T-helper 1 cell treated with Interleukin-12 subunit alpha and Interleukin-12 subunit beta and Interleukin-4 antibody, amounts not matched to agents 30 μg/mL and 1 μg/mL, for 36 hours (primary cell): ENCODE measurements at regions not wholly inside any gene's neighbourhood (a gene's known extent, or its start where the extent isn't known, plus 50 kb on each side); places are given as distances from the start of the nearest gene placed in this dataset.

ENCODE experiments used
- H3K27ac Mint-ChIP-seq: one replicate; pipeline ENCODE4 v1.8.0; 2021; ENCODE audit warnings: mild to moderate bottlenecking, mixed read lengths
- H3K27me3 Mint-ChIP-seq: one replicate; pipeline ENCODE4 v1.8.0; 2021; ENCODE audit warnings: low read depth, mixed read lengths
- H3K36me3 Mint-ChIP-seq: one replicate; pipeline ENCODE4 v1.8.0; 2021; ENCODE audit warnings: low read depth, mixed read lengths
- H3K4me1 Mint-ChIP-seq: one replicate; pipeline ENCODE4 v1.8.0; 2021; ENCODE audit warnings: low read depth, mixed read lengths
- H3K4me3 Mint-ChIP-seq: one replicate; pipeline ENCODE4 v1.8.0; 2021; ENCODE audit warnings: mild to moderate bottlenecking, moderate library complexity, mixed read lengths
- H3K9me3 Mint-ChIP-seq: one replicate; pipeline ENCODE4 v1.8.0; 2021; ENCODE audit warnings: mixed read lengths

DNA sequence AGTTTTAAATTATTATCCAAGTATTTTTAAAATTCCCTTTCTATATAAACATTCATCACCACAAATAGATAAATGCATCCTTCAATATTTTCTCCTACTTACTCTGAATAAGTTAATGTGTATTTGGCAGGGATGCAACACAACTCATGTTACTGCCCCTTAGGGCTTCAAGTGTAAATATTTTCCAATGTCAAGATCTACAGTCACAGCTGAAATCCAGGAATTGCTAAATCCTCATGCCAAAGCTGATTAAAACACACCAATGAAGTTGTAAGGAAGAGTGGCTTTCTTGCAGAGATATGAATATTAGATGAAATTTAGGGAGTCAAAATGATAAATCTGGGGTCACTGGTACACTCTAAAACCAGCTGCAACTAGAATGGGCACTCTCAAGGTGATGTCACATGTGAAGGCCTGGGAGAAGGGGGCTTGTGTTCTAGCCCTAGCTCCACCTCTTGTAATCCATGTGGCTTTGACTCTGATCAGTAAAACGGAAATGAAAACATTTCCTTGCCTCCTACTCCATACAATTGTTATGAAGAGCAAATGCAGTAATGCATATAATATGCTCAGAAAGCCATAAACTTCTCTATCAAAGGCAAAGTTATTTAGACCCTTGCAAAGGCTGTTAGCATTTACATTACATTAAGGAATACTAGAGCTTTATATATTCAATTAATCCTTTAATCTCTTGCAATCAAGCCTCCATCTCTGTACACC lies 228.1 kb upstream of the NFE2L3 start:
- Mint-ChIP-seq H3K27me3 (peaks cover 27% of the 10 kb centered on the region), H3K36me3 (no peaks in the 10 kb centered on the region), H3K9me3 (peaks cover 4% of the 10 kb centered on the region), H3K4me3 (no peak overlapping the region), H3K4me1 (no peaks in the 10 kb centered on the region), H3K27ac (no peak overlapping the region)

DNA sequence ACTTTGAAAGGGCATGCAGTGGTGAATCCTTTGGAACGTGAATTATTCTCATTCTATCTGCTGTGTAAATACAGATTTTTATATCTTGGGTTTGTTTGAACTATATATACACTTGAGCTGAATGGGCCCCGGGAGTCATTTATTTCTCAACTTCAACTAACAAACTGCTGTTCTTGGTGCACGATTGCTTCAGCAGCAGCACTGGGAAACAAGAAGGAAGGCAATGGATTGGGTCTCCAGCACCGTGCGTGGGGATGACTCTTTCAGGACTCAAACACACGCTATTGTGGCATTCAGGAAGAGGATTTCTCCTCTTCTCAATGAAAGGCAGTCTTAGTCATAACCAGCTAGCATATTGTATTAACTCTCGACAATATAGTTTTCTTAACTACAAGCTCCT lies 226.0 kb upstream of the NFE2L3 start:
- H3K4me1 Mint-ChIP-seq = no peaks in the 10 kb centered on the region

DNA sequence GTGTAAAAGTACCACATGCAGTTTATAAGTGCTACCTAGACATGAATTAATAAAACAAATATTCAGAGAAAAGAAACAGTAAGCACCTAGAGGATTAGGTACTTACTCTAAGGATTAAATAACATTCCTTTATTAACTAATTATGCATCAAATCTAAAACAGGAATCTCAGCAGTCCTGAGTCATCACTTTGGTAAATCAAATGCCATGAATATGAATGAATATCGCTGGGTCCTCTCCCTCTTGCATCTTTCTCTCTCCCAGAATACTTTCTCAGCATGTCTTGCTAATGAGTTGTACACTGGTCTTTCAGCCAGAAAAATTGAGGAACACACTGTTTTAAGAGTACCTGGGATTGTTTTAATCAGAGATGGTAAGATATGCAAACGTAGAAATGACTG lies 225.5 kb upstream of the NFE2L3 start:
- peaks cover 13% of the 10 kb centered on the region for H3K27me3 Mint-ChIP-seq
- H3K36me3 Mint-ChIP-seq = no peaks in the 10 kb centered on the region
- H3K4me1 Mint-ChIP-seq = no peaks in the 10 kb centered on the region
- no peak overlapping the region for H3K27ac Mint-ChIP-seq
- H3K4me3 Mint-ChIP-seq = no peak overlapping the region
- H3K9me3 Mint-ChIP-seq = no peaks in the 10 kb centered on the region

More for the DNA sequence above, 226.0 kb upstream of the NFE2L3 start:
- H3K27me3 Mint-ChIP-seq = peaks cover 13% of the 10 kb centered on the region
- H3K9me3 Mint-ChIP-seq = no peaks in the 10 kb centered on the region
- no peak overlapping the region for H3K4me3 Mint-ChIP-seq
- H3K27ac Mint-ChIP-seq = no peak overlapping the region
- no peaks in the 10 kb centered on the region for H3K36me3 Mint-ChIP-seq

DNA sequence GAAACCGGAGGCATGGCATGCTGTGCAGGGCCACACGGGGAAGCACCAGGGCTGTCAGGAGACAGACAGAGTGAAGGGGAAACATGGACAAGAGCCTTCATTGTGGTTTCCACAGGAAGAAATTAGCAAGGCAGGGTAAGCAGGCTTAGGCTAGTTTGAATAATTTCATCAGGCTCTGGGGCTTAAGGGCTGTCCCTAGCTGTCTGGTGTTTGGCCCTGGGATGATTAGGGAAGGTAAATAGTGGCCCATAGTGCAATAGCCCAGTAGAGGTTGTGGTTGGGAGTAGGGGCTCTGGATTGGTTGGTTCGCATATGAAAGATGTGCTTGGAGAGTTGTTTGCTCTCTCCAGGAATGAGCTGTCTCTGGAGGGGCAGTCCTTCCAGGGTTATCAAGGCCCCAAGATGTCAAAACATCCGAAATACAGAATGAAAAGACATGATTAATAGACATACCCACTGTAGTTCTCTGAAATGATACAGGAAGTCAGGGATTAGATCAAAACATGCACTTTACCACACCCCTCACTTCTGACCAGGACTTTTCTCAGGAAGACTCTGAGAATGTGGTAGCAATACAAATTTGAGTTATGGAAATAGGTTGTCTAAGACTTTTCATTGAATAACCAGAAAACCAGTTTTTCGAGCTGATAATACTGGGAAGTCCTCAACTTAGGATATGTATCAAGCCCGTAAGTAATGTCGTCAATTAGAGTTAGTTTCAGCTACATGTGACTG lies 224.9 kb upstream of the NFE2L3 start:
- Mint-ChIP-seq H3K27me3 (peaks cover 10% of the 10 kb centered on the region), H3K4me1 (no peaks in the 10 kb centered on the region), H3K9me3 (no peaks in the 10 kb centered on the region), H3K36me3 (no peaks in the 10 kb centered on the region), H3K4me3 (no peak overlapping the region), H3K27ac (no peak overlapping the region)

- Mint-ChIP-seq H3K36me3 (no peaks in the 10 kb centered on the region), H3K27ac (no peak overlapping the region), H3K27me3 (peaks cover 9% of the 10 kb centered on the region), H3K9me3 (peaks cover under 1% of the 10 kb centered on the region), H3K4me3 (no peak overlapping the region), H3K4me1 (no peaks in the 10 kb centered on the region)
Observed at GRCh38 chr7:25927626-25927978, 224.4 kb upstream of the NFE2L3 start.

- no peaks in the 10 kb centered on the region for H3K4me1 Mint-ChIP-seq
- peaks cover 12% of the 10 kb centered on the region for H3K9me3 Mint-ChIP-seq
- no peaks in the 10 kb centered on the region for H3K36me3 Mint-ChIP-seq
- peaks cover 16% of the 10 kb centered on the region for H3K27me3 Mint-ChIP-seq
- no peak overlapping the region for H3K27ac Mint-ChIP-seq
- H3K4me3 Mint-ChIP-seq = no peak overlapping the region
Observed at GRCh38 chr7:25928549-25929330, 223.3 kb upstream of the NFE2L3 start.

DNA sequence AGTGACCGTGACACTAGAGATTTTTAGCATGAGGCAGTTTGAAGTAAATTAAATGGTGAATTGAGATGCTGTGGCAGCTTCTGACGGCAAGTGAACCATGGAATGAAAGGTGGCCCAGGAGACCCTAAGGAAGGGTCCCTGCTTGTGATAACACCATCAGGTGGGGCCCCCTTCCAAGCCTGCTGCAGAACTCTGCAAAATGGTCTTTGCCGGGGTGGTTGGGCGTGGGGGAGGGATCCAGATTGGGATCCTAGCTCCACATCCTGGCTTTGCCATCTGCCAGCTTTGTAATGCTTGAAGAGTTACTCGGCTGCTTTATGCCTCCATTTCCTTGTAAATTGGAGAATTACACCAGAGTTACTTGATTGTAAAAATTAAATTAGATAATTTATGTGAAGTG lies 222.6 kb upstream of the NFE2L3 start:
- Mint-ChIP-seq H3K27me3 (peaks cover 19% of the 10 kb centered on the region), H3K4me1 (no peaks in the 10 kb centered on the region), H3K36me3 (no peaks in the 10 kb centered on the region)

DNA sequence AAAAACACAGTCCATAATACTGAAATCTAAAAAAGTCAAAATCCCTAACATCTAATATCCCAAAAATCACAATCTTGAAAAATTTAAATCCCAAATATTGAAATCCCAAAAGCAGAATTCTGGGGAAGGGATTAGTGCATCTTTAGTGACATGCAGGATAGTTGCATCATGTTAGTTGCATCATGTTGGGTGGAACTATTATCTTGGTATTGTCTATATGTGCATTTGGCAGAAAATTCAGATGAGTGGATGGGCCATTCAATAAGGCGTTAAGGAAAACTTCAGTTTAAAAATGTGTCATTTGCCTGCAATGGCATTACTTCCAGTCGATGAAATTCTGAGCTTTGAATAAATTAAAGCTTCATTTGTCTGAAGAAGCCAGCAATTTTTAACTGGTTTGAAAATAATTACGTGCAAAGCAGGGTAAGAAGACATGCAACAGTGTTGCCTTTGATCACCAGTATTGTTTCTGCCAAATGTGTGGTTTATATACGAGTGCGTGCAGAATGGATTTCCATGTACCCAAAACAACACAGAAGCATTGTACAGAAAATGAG lies 221.4 kb upstream of the NFE2L3 start:
- H3K9me3 Mint-ChIP-seq = peaks cover 30% of the 10 kb centered on the region
- H3K4me3 Mint-ChIP-seq = no peak overlapping the region
- H3K4me1 Mint-ChIP-seq = no peaks in the 10 kb centered on the region
- H3K36me3 Mint-ChIP-seq = no peaks in the 10 kb centered on the region
- H3K27ac Mint-ChIP-seq = no peak overlapping the region
- peaks cover 30% of the 10 kb centered on the region for H3K27me3 Mint-ChIP-seq

More for the DNA sequence above, 222.6 kb upstream of the NFE2L3 start:
- peaks cover 19% of the 10 kb centered on the region for H3K9me3 Mint-ChIP-seq
- H3K27ac Mint-ChIP-seq = no peak overlapping the region
- H3K4me3 Mint-ChIP-seq = no peak overlapping the region

GRCh38 chr7:25931156-25931555 lies 220.8 kb upstream of the NFE2L3 start:
- Mint-ChIP-seq H3K27ac (no peak overlapping the region), H3K4me3 (no peak overlapping the region), H3K9me3 (peaks cover 30% of the 10 kb centered on the region), H3K27me3 (peaks cover 35% of the 10 kb centered on the region), H3K36me3 (no peaks in the 10 kb centered on the region), H3K4me1 (no peaks in the 10 kb centered on the region)

DNA sequence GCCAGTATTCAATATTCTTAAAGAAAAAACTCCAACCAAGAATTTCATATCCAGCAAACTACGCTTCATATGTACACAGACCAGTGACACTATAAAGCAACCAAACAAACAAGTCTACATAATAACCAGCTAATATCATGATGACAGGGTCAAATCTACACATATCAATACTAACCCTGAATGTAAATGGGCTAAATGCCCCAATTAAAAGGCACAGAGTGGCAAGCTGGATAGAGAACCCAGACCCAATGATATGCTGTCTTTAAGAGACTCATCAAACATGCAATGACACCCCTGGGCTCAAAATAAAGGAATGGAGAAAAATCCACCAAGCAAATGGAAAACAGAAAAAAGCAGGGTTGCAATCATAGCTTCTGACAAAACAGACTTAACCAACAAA lies 218.1 kb upstream of the NFE2L3 start:
- no peaks in the 10 kb centered on the region for H3K4me1 Mint-ChIP-seq
- peaks cover 30% of the 10 kb centered on the region for H3K9me3 Mint-ChIP-seq
- no peak overlapping the region for H3K27ac Mint-ChIP-seq
- no peak overlapping the region for H3K4me3 Mint-ChIP-seq
- peaks cover 40% of the 10 kb centered on the region for H3K27me3 Mint-ChIP-seq
- H3K36me3 Mint-ChIP-seq = no peaks in the 10 kb centered on the region

- no peaks in the 10 kb centered on the region for H3K36me3 Mint-ChIP-seq
- peaks cover 13% of the 10 kb centered on the region for H3K27me3 Mint-ChIP-seq
- peaks cover 3% of the 10 kb centered on the region for H3K9me3 Mint-ChIP-seq
- H3K27ac Mint-ChIP-seq = peak overlapping the region; percentile 39
- H3K4me1 Mint-ChIP-seq = peaks cover 8% of the 10 kb centered on the region
- peak overlapping the region; percentile 18 for H3K4me3 Mint-ChIP-seq
Observed at GRCh38 chr7:25940086-25940906, 211.7 kb upstream of the NFE2L3 start.

GRCh38 chr7:25944777-25945515 lies 207.1 kb upstream of the NFE2L3 start:
- peaks cover 7% of the 10 kb centered on the region for H3K36me3 Mint-ChIP-seq
- no peaks in the 10 kb centered on the region for H3K27me3 Mint-ChIP-seq
- H3K4me3 Mint-ChIP-seq = no peak overlapping the region
- no peak overlapping the region for H3K27ac Mint-ChIP-seq
- peaks cover 6% of the 10 kb centered on the region for H3K9me3 Mint-ChIP-seq
- peaks cover 21% of the 10 kb centered on the region for H3K4me1 Mint-ChIP-seq

- Mint-ChIP-seq H3K9me3 (peaks cover 6% of the 10 kb centered on the region), H3K27me3 (no peaks in the 10 kb centered on the region), H3K27ac (no peak overlapping the region), H3K4me3 (no peak overlapping the region), H3K36me3 (peaks cover 7% of the 10 kb centered on the region), H3K4me1 (peaks cover 18% of the 10 kb centered on the region)
Observed at GRCh38 chr7:25945608-25946007, 206.4 kb upstream of the NFE2L3 start.
